Right cardiac atrium (tissue), 5 donors: ENCODE measurements at regions not wholly inside any gene's neighbourhood (a gene's known extent, or its start where the extent isn't known, plus 50 kb on each side); places are given as distances from the start of the nearest gene placed in this dataset.

ENCODE experiments used
- ATAC-seq, 2 donors: fragments of 200-7000 bp; cut with Tn5 transposase; one replicate each; pipeline versions ENCODE4 v1.8.0 to v1.9.1; 2020; ENCODE audit warnings: moderate library complexity in 2 of 2, mild to moderate bottlenecking in 1 of 2
- DNase-seq, 3 donors: peaks; one replicate each; pipeline ENCODE4 v3.0.0-alpha.2; 2020
- H3K27ac ChIP-seq: one replicate; pipeline ENCODE4 v1.5.1; 2013; ENCODE audit warnings: mild to moderate bottlenecking, low read length, control low read depth, moderate library complexity
- H3K27me3 ChIP-seq: one replicate; pipeline ENCODE4 v1.6.1; 2013; ENCODE audit not compliant: control insufficient read depth, insufficient read depth
- H3K4me1 ChIP-seq: one replicate; pipeline ENCODE4 v1.6.1; 2013; ENCODE audit warnings: low read length; ENCODE audit not compliant: control insufficient read depth, insufficient read depth
- H3K4me3 ChIP-seq: one replicate; pipeline ENCODE4 v1.5.1; 2013; ENCODE audit warnings: low read length, control low read depth
- H3K9me3 ChIP-seq: one replicate; pipeline ENCODE4 v1.6.1; 2013; ENCODE audit warnings: low read length; ENCODE audit not compliant: control insufficient read depth
- WGBS: extraction: QIAGEN DNeasy Blood & Tissue Kit; methylation state at CpG from one replicate; pipeline ENCODE4 v1.1.7; 2013; 5-methylcytosine and 5-hydroxymethylcytosine counted together
- intact Hi-C, 4 donors: fragments of 100-400 bp; cut with DNase I; formaldehyde crosslinking; loops; one replicate each; pipeline versions ENCODE4 v1.11.0 to v1.14.0; 2022 to 2023
- donor health status: healthy with polysubstance abuse.
- donor health status: DM: no; HTN: yes; CAD: no.
- donor health status: DM: no; HTN: no; CAD: no.
- donor health status: DM: no; HTN: yes; CAD: no; lungs with severe emphysema.
- donor health status: DM: yes; HTN: yes; CAD: no.

DNA sequence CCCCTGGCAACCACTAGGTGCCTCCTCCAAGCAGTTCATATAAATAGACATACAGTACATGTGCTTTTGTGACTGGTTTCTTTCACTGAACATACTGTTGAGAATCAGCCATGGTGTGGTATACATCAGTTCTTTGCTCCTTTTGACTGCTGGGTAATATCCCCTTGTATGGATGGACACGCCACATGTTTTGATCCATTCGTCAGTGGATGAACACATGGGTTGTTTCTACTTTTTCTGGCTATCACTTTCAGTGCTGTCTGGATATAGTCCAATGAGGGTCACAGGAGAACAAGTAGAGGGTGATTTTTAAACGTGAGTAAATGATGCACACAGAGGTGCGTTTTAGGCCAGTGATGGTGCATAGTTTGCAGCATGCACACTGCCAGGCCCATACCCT lies 183.9 kb downstream of the FOXA2 start:
- no peak for DNase-seq
- intact Hi-C loops: no loop called here
- H3K9me3 ChIP-seq: no peaks in the 10 kb centered on the region
- no peak overlapping the region for H3K4me3 ChIP-seq
- no peak overlapping the region for H3K27ac ChIP-seq
- H3K4me1 ChIP-seq: no peaks in the 10 kb centered on the region
- H3K27me3 ChIP-seq: peaks cover 2% of the 10 kb centered on the region
- 73% methylated on average over 4 of the region's 4 CpGs for WGBS
- ATAC-seq: no peak

DNA sequence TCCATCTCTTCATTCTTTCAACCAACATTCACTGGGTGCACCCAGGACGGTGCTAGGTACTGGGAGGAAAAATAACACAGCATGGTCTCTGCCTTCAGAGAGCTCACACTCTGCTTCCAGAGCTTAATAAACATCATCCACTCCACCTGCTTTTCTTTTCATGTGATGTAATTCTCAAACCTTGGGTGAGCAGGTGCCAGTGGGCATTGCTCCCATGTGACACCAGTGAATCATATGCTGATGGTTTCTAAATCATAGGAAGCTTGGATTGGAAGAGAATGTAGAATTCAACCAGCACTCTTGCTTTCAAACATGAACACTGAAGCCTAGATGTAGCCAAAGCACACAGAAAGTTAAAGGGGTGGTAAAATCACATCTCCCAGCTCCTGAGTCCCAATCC lies 189.8 kb downstream of the FOXA2 start:
- Histone ChIP-seq H3K9me3 (no peaks in the 10 kb centered on the region), H3K27me3 (no peaks in the 10 kb centered on the region), H3K4me1 (no peaks in the 10 kb centered on the region), H3K4me3 (no peak overlapping the region), H3K27ac (no peak overlapping the region)
- WGBS: 58% methylated on average over 1 of the region's 1 CpG
- intact Hi-C loops: no loop called here
- DNase-seq (no peak), ATAC-seq (no peak)

DNA sequence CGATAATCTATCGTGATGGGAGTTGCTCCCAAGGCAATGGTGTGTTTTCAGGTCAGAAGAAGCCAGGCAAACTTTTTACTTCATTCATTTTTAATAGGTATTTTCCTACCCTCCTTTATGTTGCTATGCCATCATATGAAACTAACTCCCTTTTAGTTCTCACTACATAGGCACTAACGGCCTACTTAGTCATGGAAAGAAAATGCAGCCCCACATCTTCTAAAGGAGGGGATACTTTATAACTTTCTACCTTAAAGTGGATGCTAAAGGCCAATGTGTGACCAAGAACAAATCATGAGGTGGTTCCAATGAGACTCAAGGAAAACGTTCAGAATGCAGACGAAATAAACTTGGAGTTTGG lies 193.8 kb downstream of the FOXA2 start:
- H3K4me3 ChIP-seq: no peak overlapping the region
- WGBS: 80% methylated on average over 5 of the region's 5 CpGs
- no peak for ATAC-seq
- no peak for DNase-seq
- intact Hi-C loops: no loop called here
- no peak overlapping the region for H3K27ac ChIP-seq
- H3K4me1 ChIP-seq: no peaks in the 10 kb centered on the region
- no peaks in the 10 kb centered on the region for H3K9me3 ChIP-seq
- no peaks in the 10 kb centered on the region for H3K27me3 ChIP-seq

DNA sequence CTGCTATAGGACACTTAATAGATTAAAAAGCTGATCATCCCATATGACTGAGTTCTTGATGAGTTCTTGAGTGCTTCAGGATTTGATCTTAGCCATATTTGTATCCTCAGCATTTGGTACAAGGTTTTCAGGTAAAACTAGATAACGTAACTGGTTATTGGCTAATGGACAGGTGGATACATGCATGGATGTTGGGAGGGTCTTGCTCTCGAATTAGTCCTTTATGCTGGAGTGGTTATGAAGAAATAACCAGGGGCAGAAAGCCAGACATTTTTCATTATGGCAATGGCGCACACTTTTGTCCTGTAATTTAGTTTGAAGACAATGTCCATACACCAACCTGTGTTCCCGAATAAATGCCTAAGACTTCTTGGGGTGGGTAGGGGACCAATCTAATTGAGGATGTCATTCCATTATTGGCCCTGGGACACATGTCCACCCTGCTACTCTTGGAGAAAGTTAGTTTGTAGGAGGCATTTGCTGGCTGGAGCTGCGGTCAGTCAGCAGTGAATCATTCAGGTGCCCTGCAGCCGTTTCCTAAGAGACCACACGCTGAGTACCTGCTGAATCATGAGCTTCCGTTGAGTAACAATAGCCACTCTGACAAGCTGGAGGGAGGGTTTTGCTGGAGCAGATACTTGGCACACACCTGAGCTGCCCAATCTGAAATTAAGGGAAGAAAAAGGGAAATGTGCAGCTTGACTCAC lies 194.4 kb downstream of the FOXA2 start:
- Histone ChIP-seq H3K27me3 (no peaks in the 10 kb centered on the region), H3K27ac (no peak overlapping the region), H3K9me3 (no peaks in the 10 kb centered on the region), H3K4me3 (no peak overlapping the region), H3K4me1 (no peaks in the 10 kb centered on the region)
- ATAC-seq (no peak), DNase-seq (no peak)
- 70% methylated on average over 8 of the region's 8 CpGs for WGBS
- intact Hi-C loops: no loop called here

DNA sequence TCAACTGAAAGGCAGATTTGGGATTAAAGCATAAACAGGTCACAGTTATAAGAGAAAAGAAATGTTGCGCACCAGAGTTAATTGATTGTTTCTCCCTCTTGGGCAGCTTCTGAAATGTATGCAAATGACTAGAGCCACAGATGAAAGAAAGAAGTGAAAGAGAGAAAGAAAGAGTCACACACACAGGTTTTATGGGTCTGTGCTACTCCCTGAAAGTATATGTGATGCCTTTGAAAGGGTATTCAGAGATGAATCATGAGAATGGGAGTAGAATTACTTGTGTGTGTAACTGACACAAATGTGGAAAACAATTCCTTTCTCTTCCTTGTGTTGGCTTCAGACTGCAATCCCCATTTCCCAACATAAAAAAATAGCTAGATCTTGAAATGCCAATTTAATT lies 196.9 kb downstream of the FOXA2 start:
- Histone ChIP-seq H3K27me3 (no peaks in the 10 kb centered on the region), H3K27ac (no peak overlapping the region), H3K4me1 (no peaks in the 10 kb centered on the region), H3K4me3 (no peak overlapping the region), H3K9me3 (no peaks in the 10 kb centered on the region)
- intact Hi-C loops: no loop called here
- 94% methylated on average over 1 of the region's 1 CpG for WGBS
- ATAC-seq: no peak
- DNase-seq: no peak

DNA sequence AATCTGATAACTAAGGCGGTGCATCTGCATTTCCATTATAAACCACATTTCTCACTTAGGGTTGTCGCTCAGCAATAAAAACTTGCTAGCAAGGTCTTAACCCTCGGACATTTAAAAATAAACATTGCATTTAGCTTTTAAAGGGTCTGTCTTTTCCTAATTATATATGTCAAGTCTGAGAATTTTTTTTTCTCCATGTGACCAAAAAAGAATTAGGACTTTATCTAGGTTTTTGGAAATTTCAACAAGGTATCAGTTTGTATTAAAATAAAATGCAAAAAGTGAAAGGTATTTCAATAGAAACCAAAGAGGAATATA lies 198.1 kb downstream of the FOXA2 start:
- Histone ChIP-seq H3K27me3 (no peaks in the 10 kb centered on the region), H3K4me1 (no peaks in the 10 kb centered on the region), H3K9me3 (no peaks in the 10 kb centered on the region), H3K27ac (no peak overlapping the region), H3K4me3 (no peak overlapping the region)
- DNase-seq (no peak), ATAC-seq (no peak)
- intact Hi-C loops: no loop called here
- WGBS: 39% methylated on average over 3 of the region's 3 CpGs

DNA sequence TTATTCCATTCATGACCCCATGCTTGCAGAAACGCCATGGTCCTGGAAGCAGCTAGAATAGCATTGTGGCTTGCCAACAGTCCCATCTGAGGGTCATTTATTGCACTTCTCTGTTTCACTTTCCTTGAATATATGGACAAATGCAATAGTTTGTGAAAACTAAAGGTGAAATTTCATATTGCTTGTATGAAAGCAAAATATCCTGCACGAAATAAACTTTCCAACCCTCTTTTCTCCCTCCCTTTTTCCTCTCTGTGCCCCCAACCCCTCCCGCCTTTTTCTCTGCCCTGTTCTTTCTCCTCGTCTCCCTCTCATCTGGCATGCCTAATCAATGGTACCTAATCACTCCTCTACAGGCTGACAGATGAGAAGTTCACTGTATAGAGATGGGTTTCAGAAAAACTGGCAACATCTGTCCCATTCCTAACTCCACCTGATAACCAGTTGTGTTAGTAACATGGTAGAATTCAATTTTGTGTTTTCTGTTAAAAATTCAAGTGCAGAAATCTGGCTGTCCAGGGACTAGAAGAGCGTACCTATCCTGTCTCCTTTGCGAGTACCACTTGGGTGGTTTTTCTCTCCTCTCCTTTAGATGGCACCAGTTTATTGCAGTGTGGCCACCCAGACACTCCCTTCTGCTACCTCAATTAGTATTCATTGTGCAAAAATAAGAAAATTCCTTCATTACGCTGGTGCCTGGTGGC lies 198.6 kb downstream of the FOXA2 start:
- no peak for ATAC-seq
- WGBS: 32% methylated on average over 7 of the region's 7 CpGs
- Histone ChIP-seq H3K27ac (no peak overlapping the region), H3K9me3 (no peaks in the 10 kb centered on the region), H3K4me1 (no peaks in the 10 kb centered on the region), H3K27me3 (no peaks in the 10 kb centered on the region), H3K4me3 (no peak overlapping the region)
- intact Hi-C loops: no loop called here
- no peak for DNase-seq

DNA sequence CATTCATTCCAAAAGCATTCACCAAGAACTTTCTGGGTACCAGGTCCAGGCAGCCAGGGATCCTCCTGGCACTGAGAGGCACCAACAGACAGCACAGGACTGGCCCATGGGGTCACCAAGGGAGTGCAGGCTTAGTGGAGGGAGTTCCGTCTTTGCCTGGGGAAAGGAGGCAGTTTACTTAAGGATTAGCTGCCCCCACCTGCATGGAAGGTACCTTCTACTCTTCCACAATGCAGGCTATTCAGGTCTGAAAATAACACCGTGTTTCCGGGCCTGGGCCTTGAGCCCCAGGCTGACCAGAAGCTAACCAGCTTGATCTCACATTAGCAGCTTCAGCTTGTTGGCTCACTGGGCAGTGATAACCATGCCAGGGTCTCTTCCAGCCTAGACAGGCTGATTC lies 199.4 kb downstream of the FOXA2 start:
- WGBS: 77% methylated on average over 3 of the region's 3 CpGs
- no peak overlapping the region for H3K4me3 ChIP-seq
- H3K27me3 ChIP-seq: no peaks in the 10 kb centered on the region
- H3K9me3 ChIP-seq: no peaks in the 10 kb centered on the region
- no peak for ATAC-seq
- intact Hi-C loops: no loop called here
- DNase-seq: no peak
- H3K27ac ChIP-seq: no peak overlapping the region
- H3K4me1 ChIP-seq: no peaks in the 10 kb centered on the region

DNA sequence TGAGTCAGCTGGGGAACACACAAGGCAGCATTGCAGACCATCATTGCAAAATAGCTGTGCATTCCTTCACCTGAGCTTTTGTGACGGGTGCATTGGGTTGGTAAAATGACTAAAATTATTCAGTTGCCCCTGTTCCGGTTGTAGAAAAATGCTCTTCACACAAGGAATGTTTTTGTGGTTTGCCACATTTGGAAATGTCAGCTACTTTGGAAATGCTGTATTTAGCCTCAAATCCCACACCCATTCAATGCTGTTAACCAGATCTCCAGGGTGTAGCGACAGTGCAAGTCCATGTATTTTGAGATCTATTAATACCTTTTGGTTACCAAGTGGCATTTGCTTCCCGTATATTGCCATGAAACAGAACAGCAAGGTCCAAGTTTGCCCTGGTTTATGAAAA lies 201.2 kb downstream of the FOXA2 start:
- Histone ChIP-seq H3K4me3 (no peak overlapping the region), H3K9me3 (no peaks in the 10 kb centered on the region), H3K4me1 (no peaks in the 10 kb centered on the region), H3K27me3 (no peaks in the 10 kb centered on the region), H3K27ac (no peak overlapping the region)
- intact Hi-C loops: no loop called here
- DNase-seq: no peak
- ATAC-seq: no peak
- WGBS: 78% methylated on average over 4 of the region's 4 CpGs

DNA sequence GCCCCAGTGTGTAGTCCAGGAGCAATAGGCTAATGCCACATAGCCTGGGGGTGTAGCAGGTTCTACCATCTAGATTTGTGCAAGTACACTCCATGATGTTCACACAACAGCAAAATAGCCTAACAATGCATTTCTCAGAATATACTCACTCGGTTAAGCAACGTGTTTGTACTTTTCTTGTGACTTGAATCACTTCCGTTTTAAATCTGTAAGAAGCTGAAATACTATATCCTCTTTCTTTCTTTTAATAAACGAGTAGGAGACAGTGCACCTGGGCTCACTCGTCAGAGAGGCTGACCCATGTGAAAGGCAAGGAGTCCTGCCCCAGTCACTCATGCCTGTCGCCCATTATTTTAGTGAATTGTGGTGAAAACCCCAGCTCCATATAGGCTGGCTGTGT lies 201.6 kb downstream of the FOXA2 start:
- no peaks in the 10 kb centered on the region for H3K9me3 ChIP-seq
- H3K27ac ChIP-seq: no peak overlapping the region
- intact Hi-C loops: no loop called here
- no peaks in the 10 kb centered on the region for H3K4me1 ChIP-seq
- ATAC-seq (no peak), DNase-seq (no peak)
- WGBS: 68% methylated on average over 6 of the region's 6 CpGs
- no peak overlapping the region for H3K4me3 ChIP-seq
- no peaks in the 10 kb centered on the region for H3K27me3 ChIP-seq

DNA sequence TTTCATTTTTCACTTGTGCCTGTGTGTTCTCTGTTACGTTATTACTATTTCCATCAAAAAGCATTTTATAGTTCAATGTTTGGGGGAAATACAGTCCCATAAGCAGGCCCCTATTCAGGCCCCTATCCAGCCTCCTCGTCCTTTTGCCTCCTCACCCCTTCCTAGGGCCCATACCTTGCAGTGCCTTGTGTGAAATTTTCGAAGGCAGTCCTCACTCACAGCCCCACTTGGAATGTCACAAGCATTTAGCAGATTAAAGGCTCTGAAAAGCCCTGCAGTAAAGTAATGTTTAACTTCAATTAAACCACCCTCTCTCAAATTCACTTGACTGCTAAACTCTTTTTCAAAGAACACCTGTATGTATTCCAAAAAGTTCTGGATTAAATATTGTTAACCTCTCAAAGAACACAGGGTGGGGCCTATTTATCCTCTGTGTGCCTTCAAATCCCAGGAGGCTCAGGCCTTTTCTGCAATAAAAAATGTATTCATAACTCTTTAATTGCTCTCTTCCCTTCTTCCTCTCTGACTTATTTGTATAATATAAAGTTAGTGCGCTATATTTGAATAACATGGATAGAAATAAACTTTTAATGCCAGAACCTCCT lies 202.5 kb downstream of the FOXA2 start:
- 61% methylated on average over 4 of the region's 4 CpGs for WGBS
- intact Hi-C loops: no loop called here

More for the DNA sequence above, 202.5 kb downstream of the FOXA2 start:
- Histone ChIP-seq H3K4me3 (no peak overlapping the region), H3K27me3 (no peaks in the 10 kb centered on the region), H3K9me3 (no peaks in the 10 kb centered on the region), H3K4me1 (no peaks in the 10 kb centered on the region), H3K27ac (no peak overlapping the region)
- DNase-seq (no peak), ATAC-seq (no peak)
